G401.6 (cell line): ENCODE measurements at regions not wholly inside any gene's neighbourhood (a gene's known extent, or its start where the extent isn't known, plus 50 kb on each side); places are given as distances from the start of the nearest gene placed in this dataset.
"Not testable (repeated sequence)": the region's sequence is repeated elsewhere in the genome, so short reads cannot be mapped to it uniquely, and the experiment has no call there.

Source experiments
- FAIRE-seq: peaks from 2 replicates; lab custom pipeline; 2012; peaks lifted over from hg19 to GRCh38; lab: Jason Lieb, UNC

DNA sequence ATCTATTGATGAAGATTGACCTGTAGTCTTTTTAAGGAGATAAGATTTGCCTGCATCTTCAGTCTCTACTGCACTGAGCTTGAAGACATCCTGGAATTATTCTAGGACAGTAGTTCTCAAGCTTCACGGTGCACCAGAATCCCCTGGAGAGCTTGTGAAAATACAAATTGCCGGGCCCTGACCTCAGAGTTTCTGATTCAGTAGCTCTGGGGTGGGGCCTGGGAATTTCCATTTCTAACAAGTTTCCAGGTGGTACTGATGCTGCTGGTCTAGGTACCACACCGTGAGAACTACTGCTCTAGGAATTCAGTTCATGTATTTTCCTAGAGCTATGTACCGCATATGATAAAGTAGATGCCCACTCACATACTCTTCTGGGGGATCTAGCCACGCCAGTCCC is 246.1 kb downstream of the HS3ST3B1 start:
- no peak for FAIRE-seq

DNA sequence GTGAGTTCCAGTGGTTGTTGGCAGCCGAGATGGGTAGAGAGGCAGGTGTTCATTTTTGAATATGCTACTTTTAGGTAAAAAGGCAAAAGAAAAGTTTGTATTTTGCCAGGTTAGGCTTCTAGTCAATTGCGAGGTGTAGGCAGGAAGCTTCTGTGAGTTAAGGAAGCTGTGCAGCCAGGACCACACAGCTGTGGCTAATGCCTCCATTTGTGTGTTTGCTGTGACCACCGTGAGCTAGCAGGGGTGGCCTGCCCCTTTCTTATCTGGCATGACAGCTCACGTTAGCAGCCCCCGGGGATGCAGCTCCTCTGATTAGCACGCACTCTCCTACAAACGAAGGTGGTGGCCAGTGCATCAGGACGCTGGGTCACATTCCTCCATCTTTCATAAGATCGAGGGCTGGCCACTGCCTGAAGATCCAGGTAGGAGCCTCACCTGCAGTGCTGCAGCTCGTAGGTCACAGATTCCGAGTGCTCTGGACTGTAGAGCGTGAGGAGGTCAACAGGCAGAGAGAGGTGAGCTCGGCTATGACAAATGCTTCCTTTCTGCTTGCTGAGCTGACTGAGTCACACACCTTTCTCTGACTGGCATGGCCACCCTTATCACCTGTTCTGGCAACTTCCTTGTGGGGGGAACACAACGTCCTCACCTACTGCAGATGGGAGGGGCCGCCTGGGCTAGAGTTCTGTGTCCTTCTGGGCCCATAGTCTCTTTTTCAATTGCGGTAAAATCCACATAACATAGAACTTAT is 244.4 kb downstream of the HS3ST3B1 start:
- FAIRE-seq, result no peak

DNA sequence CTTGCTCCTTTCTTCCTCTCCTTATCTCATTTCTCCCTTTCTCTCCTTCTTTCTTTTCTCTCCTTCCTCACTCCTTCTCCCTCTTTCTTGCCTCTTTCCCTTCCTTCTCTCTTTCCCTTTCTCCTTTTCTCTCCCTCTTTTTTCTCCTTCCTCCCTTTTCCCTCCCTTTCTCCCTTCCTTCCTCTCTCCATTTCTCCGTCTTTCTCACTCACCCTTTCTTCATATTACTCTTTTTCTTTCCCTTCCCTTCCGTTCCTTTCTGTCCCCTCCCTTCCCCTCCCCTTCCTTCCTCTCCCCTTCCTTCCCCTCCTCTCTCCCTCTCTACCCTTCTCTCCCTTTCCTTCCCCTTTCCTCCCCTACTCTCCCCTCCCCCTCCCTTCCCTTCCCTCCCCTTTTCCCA is 240.8 kb downstream of the HS3ST3B1 start:
- no peak for FAIRE-seq

DNA sequence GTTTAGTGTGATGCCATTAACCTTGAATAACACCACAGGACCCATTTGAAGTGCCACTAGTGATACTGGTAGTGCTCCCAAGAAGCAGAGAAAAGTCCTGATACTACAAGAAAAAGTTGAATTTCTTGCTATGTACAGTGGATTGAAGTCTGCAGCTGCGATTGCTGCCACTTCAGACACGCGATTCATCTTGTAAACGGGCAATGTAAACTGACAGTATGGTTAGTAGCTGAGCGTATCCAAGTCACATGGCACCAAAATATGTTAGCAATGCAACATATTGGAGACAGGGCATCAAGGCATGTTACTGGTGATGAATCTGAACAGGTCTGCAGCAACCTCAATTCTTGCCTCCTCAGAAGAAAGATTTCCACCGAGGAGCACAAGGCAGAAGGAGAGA is 238.9 kb downstream of the HS3ST3B1 start:
- FAIRE-seq, result no peak

DNA sequence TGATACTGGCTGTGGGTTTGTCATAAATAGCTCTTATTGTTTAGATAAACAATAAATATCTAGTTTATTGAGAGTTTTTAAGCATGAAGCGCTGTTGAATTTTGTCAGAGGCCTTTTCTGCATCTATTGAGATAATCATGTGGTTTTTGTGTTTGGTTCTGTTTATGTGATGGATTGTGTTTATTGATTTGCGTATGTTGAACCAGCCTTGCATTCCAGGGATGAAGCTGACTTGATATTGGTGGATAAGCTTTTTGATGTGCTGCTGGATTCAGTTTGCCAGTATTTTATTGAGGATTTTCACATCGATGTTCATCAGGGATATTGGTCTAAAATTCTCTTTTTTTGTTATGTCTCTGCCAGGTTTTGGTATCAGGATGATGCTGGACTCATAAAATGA is 231.4 kb downstream of the HS3ST3B1 start:
- not testable (repeated sequence) for FAIRE-seq

DNA sequence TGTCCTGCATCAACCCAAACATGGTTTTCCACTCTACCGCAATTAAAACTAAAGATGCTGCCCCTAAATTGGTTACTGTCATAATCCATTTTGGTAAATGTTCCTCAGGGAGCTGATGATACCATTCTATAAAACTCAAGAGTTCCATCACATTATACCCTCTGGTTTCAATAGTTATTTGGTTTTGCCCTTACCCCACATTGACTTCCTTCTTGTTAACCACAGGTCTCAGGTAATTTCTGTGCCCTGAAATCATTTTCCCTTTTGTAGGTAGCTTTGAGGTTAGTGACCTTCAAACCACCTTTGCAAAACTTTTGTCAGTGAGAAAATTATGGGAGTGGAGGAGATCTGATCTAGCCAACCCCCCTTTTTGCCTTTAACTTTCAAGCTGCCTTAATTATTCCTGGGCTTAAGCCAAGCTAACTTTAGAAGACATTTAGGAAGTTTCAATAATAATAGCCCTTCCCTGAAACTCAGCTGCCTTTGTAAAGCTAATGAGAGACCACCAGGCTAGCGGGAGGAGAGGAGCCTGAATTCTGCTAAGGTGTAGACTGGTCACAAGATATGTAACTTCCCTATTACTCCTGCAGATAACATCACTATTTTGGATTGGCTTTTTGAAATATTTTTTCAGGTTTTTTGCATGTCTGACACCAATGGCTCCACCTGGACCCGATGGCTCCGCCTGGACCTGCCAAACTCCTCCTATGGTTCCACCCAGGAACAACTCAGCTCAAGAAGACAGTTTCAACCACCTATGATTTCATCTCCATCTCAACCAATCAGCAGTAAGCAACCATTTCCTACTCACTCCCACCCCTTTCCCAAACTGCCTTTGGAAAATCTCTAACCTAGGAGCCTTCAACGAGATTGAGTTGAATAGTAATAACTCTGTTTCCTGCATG is 224.9 kb downstream of the HS3ST3B1 start:
- FAIRE-seq, result no peak

DNA sequence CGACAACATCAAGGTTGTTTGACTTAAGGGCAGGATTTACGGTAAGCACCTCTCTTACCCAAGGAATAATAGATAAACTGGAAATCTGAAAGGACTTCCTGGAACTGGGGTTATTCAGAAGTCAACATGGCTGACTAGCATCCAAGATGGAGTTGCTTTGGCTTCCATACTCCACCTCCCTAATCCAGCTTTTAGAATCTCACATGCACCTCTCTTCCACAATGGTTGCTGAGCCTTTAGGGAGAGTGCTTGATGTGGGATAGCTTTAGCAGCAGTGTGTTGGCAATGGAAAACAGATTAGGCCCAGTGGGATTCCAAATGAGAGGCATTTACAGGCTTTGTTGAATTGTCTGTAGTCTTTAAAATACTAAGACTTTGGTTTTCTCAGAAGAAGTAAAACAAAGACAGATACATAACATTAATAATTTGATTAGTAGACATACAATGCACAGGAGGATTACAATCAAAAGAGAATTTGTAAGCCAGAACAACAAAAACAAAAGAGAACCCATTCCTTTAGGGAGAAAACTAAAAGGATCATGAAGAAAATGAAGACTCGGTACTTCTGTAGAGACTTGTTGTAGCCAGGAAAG is 222.0 kb downstream of the HS3ST3B1 start:
- FAIRE-seq, result no peak

DNA sequence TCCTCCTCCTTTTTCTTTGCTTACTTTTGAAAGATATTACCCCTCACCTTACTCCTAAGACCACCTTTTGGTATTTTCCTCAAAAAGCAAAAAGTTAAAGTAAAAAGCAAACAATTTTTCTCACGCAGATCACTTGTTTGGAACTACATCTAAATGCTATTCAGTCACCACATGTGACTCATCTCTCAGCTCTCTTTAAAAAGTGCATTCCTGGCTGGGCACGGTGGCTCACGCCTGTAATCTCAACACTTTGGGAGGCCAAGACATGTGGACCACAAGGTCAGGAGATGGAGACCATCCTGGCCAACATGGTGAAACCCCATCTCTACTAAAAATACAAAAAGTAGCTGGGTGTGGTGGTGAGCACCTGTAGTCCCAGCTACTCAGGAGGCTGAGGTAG is 218.0 kb downstream of the HS3ST3B1 start:
- not testable (repeated sequence) for FAIRE-seq

DNA sequence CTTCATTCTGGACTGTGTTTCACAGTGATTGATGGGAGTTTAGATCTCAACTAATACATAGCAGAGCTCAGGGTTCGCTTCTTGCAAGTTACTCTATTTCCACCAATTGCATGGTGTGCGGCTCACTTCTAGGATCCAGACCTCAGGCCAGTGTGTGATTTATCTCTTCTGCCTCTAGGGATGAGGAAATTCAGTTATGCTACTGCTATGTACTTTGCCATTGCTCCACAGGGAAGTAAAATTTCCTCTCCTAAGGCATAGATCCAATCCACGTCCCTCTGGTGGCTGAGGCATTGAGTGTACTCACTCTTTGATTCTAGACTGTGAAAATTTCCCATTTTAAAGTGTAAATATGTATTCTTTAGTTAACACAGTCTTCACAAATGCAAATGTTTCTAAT is 214.1 kb downstream of the HS3ST3B1 start:
- no peak for FAIRE-seq

DNA sequence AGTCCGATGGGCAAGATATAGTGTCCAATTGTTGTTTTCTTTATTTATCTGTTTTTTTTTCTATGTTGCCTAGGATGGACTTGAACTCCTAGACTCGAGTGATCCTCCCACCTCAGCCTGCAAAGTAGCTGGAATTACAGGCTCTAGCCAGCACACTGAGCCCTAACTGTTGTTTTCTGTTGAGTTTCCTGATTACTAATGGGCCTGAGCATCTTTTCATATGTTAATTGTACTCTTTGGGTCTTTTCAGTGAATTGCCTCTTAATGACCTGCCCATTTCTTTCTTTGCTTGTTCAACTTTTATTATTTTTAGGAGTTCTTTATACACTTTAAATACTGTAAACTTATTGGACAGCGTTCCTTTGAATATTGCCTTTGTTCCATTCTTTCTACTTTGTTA is 213.0 kb downstream of the HS3ST3B1 start:
- FAIRE-seq, result no peak

DNA sequence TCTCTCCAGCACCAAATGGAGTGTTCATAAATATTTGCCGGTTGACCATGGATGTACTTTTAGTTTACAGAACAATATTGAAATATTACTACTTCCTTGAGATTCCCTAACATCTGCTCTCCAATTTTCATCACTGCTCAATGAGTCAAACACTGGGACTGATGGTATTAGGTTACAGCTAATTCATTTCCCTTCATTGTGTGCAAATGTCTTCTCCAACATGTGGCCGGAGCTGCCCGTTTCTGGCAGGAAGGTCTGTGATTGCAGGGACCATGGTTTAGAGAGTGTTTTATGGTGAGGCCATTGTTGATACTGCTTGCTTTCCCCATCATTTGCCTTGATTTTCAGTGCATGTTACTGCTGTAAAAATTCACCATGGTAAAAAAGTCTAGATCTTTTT is 209.3 kb downstream of the HS3ST3B1 start:
- no peak for FAIRE-seq

DNA sequence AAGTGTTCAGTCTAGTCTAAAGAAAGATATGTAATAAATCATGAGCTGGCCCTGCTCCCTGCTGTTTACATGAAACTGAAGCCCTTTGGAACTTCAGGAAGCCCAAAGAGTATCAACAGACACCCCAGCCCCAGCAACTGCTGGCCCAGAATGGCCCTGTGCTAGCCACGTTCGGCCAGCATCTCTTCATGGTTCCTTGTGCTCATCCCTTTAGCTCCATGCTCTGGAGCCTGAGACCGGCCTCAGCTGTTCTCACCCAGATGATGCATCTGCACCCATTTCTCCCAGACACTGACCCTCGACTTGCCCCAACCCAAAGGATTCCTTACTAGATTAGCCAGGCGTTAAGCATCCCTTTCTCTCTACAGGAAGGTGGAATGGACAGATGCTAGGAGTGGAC is 207.3 kb downstream of the HS3ST3B1 start:
- FAIRE-seq, result no peak

DNA sequence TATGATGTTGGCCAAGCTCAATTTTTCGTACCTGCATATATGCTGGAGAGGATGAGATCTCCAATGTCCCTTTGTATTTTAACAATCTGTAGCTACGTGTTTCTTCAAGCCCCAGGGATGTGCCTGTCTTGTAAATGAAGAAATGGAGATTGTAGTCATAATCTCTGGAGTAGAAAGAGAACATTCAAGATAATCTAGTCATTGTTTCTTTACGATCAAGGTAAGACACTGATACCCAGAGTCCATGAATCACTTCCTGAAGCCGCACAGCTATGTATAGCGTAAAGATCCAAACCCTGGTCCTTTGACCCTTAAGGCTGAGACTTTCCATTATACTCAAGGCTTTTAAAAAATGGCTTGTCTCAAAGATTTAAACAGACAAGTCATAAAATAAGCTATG is 205.5 kb downstream of the HS3ST3B1 start:
- FAIRE-seq, result no peak

DNA sequence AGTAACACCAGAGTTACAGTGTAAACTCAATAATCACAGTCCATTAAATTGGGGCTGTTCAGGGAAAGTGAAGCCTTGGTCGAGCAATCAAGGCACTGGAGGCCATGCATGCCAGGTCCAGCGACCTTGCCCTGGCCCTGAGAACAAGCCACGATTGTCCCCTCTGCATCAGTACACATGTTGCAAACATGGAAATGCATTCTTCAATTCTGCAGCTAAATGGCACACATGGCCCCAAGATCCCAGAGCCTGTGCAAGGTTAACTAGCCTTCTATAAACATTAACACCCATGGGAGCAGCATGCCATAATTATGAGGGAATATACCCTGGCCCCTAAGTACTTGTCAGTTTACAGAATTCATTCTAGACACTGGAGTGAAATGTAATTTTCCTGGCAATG is 204.7 kb downstream of the HS3ST3B1 start:
- FAIRE-seq, result no peak

DNA sequence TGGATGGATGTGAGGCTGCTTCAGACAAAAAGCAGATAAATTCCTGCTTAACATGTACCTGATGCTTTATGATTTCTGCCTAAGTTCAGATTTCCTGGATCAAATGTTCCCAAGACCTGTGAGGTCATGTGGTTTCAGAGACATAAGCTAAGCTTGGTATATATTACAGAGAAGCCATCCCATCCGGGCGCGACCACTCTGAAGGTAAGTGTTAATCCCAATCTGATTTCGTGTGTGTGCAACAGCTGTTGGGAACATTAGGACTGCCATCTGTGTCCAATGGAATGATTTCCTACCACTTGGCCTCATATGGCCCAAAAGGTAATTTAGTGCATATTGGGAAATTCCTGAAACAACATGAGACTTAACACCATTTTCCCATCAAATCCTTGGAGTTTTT is 199.1 kb downstream of the HS3ST3B1 start:
- no peak for FAIRE-seq

DNA sequence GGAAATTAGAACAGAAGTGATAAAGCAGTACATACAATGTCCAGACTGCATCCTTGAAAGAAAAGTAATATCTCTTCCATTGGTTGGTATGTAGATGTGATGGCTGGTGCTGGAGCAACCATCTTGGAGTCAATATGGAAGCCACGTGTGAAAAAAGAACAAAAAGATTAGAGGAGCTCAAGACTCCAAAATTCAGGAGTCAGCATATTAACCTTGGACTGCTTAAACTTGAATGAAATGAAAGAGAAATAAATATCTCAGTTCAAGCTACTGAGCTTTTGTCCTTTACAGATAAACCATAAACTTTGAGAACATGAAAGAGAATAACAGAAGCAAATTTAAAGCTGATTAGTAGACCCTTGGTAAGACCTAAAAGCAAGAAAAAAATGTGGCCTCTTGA is 197.9 kb downstream of the HS3ST3B1 start:
- FAIRE-seq, result no peak

DNA sequence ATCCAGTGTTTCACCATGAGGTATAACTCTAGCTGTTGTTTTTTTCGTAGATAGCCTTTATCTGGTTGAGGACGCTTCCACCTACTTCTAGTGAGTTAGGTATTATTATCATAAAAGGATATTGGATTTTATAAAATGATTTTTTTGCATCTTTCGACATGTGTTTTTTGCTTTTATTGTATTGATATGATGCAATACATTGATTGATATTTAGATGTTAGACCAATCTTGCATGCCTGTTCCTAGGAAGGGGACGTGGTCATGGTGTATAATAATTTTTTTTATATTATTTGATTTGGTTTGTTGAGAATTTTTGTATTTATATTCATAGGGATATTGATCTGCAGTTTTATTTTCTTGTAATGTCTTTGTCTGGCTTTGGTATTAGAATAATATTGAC is 193.3 kb downstream of the HS3ST3B1 start:
- no peak for FAIRE-seq

DNA sequence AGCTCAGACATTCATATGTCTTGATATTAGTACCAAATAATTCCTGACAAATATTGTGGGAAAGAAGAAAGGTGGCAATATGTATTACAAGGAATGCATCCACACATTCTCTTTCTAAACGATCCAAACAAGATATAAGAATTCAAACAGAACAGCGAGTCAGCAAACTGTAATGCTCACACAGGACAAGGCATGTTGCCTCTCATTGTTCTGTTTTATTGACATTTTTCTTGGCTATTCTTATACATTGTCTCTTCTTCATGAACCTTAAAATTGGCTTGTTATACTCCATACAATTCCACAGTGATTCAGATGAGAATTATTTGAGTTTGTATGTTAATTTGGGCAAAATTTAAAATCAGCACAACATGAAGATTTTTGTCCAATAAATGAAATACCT is 189.1 kb downstream of the HS3ST3B1 start:
- FAIRE-seq, result no peak

DNA sequence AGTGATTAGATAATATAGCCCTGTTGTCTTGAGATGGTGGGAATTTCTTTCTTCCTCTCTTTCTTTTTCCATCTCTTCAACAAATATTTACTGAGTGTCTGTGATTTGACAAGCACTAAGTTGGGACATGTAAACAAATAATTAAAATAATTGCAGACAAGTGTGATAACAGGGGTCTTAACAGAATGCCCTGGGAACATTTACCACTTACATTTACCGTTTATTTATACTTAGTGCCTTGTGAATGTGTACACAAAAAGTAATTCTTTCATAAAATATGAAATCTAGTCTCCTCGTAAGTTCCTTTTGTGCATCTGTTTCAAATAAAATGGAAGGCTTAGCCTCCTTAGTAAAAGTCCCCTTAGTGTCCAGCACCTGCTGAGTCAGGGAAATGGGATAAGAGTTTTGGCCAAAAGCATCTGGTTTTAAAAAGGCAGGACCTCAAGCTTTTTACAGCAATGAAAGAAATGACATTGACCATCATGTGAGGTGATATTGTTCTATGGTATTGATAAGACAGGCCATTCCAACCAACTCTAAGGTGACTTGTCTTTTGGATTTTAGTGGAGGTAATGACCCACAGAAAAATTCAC is 188.2 kb downstream of the HS3ST3B1 start:
- no peak for FAIRE-seq

DNA sequence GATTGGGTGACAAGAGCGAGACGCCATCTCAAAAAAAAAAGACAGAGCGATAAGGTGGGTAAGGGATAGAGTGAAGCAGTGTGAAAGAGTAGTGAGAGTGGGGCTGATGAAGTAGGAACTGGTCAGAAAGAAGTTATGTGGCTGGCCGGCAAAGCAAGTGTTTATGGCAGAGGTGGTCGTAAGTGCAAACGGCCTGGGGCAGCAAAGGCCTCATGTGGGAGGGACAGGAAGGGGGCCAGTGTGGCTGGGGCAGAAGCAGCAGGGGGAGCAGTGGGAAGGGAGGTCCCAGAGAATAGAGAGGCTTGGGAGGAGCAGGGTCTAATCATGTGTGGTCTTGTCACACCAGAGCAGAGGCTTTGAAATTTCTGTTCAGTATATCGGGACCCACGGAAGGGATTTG is 186.2 kb downstream of the HS3ST3B1 start:
- no peak for FAIRE-seq

DNA sequence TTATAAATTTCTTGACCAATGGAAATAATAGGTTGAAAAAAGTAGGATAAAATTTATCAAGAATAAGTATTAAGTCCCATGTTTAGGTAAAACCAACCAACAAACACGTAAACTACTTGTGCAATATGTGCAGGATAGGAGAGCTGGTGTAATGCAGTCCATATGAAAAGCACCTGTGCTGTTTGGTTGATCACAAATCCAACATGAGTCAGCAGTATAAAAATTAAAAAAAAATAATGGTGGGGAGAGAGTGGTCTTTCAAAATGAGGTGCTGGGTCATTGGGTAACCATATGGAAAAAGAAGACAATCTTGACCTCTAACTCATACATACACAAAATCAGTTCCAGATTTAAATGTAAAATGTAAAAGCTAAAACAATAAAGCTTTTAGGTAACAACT is 181.8 kb downstream of the HS3ST3B1 start:
- no peak for FAIRE-seq

DNA sequence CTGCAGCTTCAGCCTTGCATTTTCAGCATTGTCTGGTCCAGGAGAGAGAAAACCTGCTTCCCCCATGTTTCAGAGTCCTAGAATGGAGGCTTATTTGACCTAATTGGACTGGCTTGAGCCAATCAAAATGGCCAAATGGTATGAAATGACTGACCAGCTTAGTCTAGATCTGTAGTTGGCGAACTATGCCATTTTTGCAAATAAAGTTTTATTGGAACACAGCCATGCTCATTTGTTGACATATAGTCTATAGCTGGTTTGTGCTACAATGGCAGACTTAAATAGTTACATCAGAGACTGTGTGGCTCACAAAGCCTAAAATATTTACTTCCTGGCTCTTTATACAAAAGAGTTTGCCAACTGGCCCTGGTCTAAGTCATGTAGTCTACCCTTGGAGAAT is 180.8 kb downstream of the HS3ST3B1 start:
- FAIRE-seq, result no peak

DNA sequence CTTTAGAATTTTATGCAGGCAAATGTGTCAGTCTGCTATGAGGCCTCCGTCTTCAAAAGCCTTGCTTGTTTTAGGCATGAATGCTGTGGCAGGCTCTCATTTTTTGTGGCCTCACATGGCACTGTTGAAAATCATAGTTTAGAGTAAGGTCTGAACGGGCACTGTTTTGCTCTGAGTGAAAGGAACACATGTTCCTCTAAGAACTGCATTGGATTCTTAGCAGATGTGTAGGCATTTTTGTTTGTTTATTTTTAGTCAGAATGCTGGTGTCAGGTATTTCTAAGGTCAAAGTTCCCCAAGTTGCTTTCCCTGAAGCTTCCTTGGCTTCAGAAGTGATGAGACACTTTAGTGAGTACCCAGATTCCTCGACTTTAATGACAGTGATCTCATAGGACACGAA is 173.7 kb downstream of the HS3ST3B1 start:
- no peak for FAIRE-seq
